ENCODE measurements at regions not wholly inside any gene's neighbourhood (a gene's known extent, or its start where the extent isn't known, plus 50 kb on each side); places are given as distances from the start of the nearest gene placed in this dataset.

DNA sequence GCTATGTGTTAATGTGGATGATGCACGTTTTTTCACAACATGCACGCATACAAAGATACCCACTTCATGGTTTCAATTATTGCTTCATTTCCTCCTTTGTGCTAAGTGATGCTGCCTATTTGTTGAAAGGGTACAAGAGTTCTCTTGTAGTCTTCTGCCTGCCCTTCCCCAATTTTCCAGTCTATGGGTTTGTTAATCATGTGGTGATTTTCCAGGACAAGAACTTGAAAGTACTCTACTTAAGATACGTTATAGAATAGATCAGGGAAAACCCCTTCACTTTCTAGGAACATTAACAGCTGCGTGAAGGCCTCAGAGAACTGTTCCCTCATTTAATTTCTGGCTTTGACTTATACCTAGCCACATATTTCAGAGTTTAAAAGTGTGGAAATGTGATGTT lies 52.1 kb upstream of the SLC44A3 start:
- TF ChIP-seq, protein P1, sequence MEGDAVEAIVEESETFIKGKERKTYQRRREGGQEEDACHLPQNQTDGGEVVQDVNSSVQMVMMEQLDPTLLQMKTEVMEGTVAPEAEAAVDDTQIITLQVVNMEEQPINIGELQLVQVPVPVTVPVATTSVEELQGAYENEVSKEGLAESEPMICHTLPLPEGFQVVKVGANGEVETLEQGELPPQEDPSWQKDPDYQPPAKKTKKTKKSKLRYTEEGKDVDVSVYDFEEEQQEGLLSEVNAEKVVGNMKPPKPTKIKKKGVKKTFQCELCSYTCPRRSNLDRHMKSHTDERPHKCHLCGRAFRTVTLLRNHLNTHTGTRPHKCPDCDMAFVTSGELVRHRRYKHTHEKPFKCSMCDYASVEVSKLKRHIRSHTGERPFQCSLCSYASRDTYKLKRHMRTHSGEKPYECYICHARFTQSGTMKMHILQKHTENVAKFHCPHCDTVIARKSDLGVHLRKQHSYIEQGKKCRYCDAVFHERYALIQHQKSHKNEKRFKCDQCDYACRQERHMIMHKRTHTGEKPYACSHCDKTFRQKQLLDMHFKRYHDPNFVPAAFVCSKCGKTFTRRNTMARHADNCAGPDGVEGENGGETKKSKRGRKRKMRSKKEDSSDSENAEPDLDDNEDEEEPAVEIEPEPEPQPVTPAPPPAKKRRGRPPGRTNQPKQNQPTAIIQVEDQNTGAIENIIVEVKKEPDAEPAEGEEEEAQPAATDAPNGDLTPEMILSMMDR (conservative IDR thresholded peaks at IDR 0.05; ENCODE audit: low read depth, low read length) = no peak
- no peak for TF ChIP-seq EZH2 (IDR thresholded peaks at IDR 0.05; ENCODE audit: borderline replicate concordance, low read depth, low read length, poor library complexity, severe bottlenecking)

Measured in A673 (cell line).